ENCODE measurements at regions not wholly inside any gene's neighbourhood (a gene's known extent, or its start where the extent isn't known, plus 50 kb on each side); places are given as distances from the start of the nearest gene placed in this dataset.

DNA sequence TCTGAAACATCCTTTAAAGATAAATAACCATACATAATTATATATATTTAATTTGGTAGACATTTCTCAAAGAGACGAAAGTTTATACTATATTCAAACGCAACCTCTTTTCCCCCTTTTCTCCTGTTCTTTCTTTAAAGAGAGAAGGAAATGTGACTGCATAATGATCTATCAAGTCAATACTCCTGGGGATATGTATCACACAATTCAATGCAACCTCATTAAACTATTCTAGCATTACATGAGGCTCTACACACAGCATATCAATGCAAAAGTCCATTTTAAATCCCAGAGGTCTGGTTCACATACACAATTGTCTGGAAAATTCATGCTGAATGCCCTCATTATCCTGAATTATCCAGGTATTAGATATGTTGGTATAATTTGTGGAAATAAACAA lies 330.7 kb downstream of the LMX1A start:
- no peak for DNase-seq

GRCh38 chr1:165014753-165015152 lies 341.8 kb downstream of the LMX1A start:
- no peak for DNase-seq

- DNase-seq = no peak
Observed at GRCh38 chr1:165011991-165012531, 344.5 kb downstream of the LMX1A start.

DNA sequence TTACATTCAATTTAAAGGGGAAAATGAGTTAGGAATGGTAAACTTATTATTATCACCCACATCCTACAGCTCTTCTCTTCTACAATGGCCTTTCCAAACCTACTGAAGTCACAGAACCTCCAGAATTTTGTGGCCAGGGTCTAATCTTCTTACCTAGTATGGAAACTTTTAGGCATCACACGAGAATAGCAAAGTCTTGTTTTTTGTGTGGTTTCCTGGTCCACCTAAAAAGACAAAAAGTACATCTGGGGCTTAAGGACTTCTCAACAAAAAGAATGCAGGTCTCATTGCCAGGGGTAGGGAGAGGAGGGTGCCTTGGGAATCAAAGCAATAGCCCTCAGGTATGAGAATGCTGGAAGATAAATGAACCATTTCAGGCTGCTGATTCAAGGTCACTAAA lies 345.3 kb downstream of the LMX1A start:
- DNase-seq = no peak

DNA sequence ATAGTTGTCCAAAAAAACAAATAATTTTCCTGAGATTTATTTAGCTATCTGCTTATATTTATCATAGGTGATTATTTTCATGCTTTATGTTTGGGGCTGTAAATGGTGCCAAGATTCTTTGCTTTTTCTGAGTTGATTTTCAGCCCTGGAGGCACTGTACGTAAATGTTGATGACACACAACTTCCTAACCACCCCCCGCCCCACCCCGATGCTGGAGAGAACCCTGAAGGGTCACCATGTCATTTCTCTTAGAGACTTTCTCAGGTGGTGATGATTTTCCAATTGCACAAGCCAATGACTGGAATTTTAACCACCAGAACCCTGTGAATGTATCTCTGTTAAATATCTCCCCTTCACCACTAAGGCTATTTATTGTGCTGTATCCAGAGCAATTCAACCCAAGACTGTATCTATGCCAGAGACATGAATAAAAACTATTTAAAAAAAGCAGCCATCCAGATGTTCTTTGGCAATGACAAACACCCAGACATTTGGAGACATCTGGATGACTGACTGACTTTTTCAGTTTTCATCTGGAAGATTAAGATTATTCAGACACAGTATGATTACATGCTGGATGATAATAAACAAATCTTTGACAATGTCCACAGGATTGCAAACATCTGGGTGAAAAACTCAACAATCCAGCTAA lies 346.0 kb downstream of the LMX1A start:
- DNase-seq = no peak

DNA sequence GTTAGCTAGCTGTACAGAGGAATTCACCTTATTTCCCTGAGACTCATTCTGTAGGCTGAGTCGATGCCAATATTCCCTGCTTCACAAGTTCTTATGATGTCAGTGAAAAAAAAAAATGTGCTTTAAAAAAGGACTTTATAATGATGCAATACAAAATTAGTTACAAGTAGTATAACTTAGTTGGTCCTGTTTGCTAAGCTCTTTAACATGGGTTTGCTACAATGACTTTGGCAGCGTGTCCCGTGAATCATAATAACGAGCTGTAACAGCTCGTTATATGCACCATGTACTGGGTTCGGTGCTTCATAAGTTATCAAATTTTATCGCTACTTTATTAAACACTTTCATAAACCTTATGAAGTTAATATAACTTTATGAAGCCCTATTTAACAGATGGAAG lies 349.7 kb downstream of the LMX1A start:
- DNase-seq = no peak

- DNase-seq = no peak
Observed at GRCh38 chr1:164999146-164999545, 357.4 kb downstream of the LMX1A start.

GRCh38 chr1:164991763-164992314 lies 364.7 kb downstream of the LMX1A start:
- no peak for DNase-seq

GRCh38 chr1:164983023-164983650 lies 373.4 kb downstream of the LMX1A start:
- no peak for DNase-seq

- no peak for DNase-seq
Observed at GRCh38 chr1:164982545-164982944, 374.0 kb downstream of the LMX1A start.

- DNase-seq = no peak
Observed at GRCh38 chr1:164977561-164977960, 379.0 kb downstream of the LMX1A start.

DNA sequence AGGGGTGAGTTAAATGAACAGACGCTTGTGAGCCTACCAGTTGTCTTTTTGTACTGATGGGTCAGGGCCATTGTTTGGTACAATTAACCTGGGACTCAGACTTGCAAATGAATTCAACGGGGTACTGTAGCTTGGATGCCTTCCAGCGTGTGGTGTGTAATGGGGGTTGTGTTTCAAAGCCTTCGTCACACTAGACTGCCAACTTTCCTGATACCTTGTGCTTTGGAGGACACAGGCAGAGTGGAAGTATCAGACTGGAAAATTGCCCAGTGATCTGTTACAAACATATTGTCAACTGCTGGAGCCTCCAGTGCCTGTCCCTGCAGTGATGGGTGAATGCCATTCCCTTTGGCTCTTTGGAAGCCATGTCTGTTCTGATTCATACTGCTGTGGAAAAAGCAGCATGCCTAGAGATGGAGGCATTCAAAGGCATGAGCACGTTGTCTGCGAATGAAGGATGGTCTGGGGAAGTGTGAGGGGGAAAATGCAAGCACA lies 384.5 kb downstream of the LMX1A start:
- DNase-seq = no peak

DNA sequence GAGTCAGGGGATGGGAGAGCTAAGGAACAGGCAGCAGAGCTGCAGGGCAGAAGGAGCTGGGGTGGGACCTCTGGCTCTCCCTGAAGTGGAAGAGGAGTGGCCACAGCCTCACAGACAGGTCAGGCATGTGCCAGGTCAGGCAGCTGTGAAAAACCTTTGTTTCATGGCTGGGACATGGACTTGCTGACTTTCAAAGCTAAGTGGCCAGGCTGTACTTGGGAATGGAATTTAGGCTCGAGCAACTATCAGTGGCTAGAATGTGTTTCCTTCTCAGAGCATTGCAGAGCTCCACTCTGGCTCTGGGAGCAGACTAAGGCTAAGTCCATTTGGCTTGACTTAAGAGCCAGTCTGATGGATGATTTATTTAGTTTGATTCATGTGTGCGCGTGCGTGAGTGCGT lies 385.1 kb downstream of the LMX1A start:
- DNase-seq = no peak

- no peak for DNase-seq
Observed at GRCh38 chr1:164969253-164969652, 387.3 kb downstream of the LMX1A start.

- DNase-seq = no peak
Observed at GRCh38 chr1:164967300-164967699, 389.2 kb downstream of the LMX1A start.

GRCh38 chr1:164961715-164962114 lies 394.8 kb downstream of the LMX1A start:
- DNase-seq = no peak

- DNase-seq = no peak
Observed at GRCh38 chr1:164958982-164959768, 397.3 kb downstream of the LMX1A start.

- DNase-seq = no peak
Observed at GRCh38 chr1:164953815-164954214, 394.8 kb downstream of the PBX1 start.

GRCh38 chr1:164953098-164953497 lies 394.1 kb downstream of the PBX1 start:
- no peak for DNase-seq

DNA sequence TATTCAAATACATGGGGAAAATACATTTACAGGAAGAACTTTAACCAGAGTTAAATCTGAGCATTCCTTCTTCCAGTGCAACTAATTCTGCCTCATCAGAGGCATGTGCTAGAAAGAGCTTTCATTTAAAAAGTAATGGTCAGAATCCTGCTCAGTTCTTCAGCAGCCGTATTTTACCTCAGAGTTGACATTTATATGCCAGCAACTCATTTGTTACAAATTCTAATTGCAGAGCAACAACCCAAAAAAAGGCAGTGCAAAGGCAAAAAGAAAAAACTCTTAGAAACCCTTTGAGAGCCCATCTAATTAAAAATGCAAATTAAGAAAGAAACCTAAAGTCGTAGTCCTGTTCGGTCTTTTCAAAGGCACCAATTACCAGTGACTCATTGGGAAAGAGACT lies 392.5 kb downstream of the PBX1 start:
- no peak for DNase-seq

GRCh38 chr1:164950541-164950986 lies 391.6 kb downstream of the PBX1 start:
- no peak for DNase-seq

- DNase-seq = no peak
Observed at GRCh38 chr1:164949771-164950471, 390.9 kb downstream of the PBX1 start.

- no peak for DNase-seq
Observed at GRCh38 chr1:164948101-164948500, 389.1 kb downstream of the PBX1 start.

Data from bone marrow (tissue), 2 donors.